Peyer's patch (tissue), 4 donors: ENCODE measurements at regions not wholly inside any gene's neighbourhood (a gene's known extent, or its start where the extent isn't known, plus 50 kb on each side); places are given as distances from the start of the nearest gene placed in this dataset.

Source experiments
- POLR2A ChIP-seq, 2 donors: fragments of 450-650 bp; IDR thresholded peaks; one replicate each; pipeline ENCODE4 v1.5.1; 2017; ENCODE audit warnings: antibody characterized with exemption in 2 of 2, mild to moderate bottlenecking in 2 of 2, moderate library complexity in 2 of 2
- TF ChIP-seq, protein P1 (sequence below), 6 experiments: fragments of 450-650 bp in 4 of 6; fragments of 200-600 bp in 2 of 6; sonication (generic) in 1 of 6; IDR thresholded peaks; one replicate each; pipeline ENCODE4 v1.5.1; 2017 to 2019; ENCODE audit warnings: antibody characterized with exemption in 6 of 6, mild to moderate bottlenecking in 3 of 6, moderate library complexity in 1 of 6

- TF ChIP-seq, protein P1, sequence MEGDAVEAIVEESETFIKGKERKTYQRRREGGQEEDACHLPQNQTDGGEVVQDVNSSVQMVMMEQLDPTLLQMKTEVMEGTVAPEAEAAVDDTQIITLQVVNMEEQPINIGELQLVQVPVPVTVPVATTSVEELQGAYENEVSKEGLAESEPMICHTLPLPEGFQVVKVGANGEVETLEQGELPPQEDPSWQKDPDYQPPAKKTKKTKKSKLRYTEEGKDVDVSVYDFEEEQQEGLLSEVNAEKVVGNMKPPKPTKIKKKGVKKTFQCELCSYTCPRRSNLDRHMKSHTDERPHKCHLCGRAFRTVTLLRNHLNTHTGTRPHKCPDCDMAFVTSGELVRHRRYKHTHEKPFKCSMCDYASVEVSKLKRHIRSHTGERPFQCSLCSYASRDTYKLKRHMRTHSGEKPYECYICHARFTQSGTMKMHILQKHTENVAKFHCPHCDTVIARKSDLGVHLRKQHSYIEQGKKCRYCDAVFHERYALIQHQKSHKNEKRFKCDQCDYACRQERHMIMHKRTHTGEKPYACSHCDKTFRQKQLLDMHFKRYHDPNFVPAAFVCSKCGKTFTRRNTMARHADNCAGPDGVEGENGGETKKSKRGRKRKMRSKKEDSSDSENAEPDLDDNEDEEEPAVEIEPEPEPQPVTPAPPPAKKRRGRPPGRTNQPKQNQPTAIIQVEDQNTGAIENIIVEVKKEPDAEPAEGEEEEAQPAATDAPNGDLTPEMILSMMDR (IDR thresholded peaks at IDR 0.05): no peak
- TF ChIP-seq POLR2A (IDR thresholded peaks at IDR 0.05): no peak
These were observed 85.9 kb upstream of the SYNPR start for GRCh38 chr3:63192248-63192647.
